B cell (primary cell): ENCODE measurements at regions not wholly inside any gene's neighbourhood (a gene's known extent, or its start where the extent isn't known, plus 50 kb on each side); places are given as distances from the start of the nearest gene placed in this dataset.

ENCODE experiments used
- ATAC-seq: fragments of 200-7000 bp; cut with Tn5 transposase; one replicate; pipeline ENCODE4 v1.10.0; 2021; ENCODE audit warnings: low read depth, mild to moderate bottlenecking, moderate number of reproducible peaks, moderate library complexity
- CTCF ChIA-PET: fragments of 350-600 bp; sonication (Branson Sonifier 250); formaldehyde crosslinking; loops from one replicate; lab custom pipeline; 2021; ENCODE audit warnings: antibody characterized with exemption, inconsistent platforms; lab: Charles Lee
- POLR2A ChIA-PET: fragments of 350-600 bp; sonication (Branson Sonifier 250); formaldehyde crosslinking; loops from one replicate; lab custom pipeline; 2021; ENCODE audit warnings: antibody characterized with exemption; lab: Charles Lee
- DNase-seq: peaks from one replicate; pipeline ENCODE4 v3.0.0; 2013
- H2AFZ ChIP-seq: 2 replicates; pipeline ENCODE4 v1.6.1; 2012; ENCODE audit warnings: mild to moderate bottlenecking, low read depth, low read length; ENCODE audit not compliant: insufficient read depth, poor library complexity, severe bottlenecking
- H3K27ac ChIP-seq, 2 donors: 1 replicate in 1 of 2; 2 replicates in 1 of 2; pipeline ENCODE4 v1.5.1; 2012 to 2013; ENCODE audit warnings: low read length in 2 of 2, mild to moderate bottlenecking in 2 of 2, moderate library complexity in 1 of 2
- H3K27me3 ChIP-seq, 4 experiments: fragments of 200-600 bp in 1 of 4; sonication (generic) in 1 of 4; replicated peaks in 1 of 4; 1 replicate in 2 of 4; 2 replicates in 2 of 4; pipeline versions ENCODE4 v1.6.1 to v1.7.0; 2013 to 2016; ENCODE audit warnings: low read length in 3 of 4, mild to moderate bottlenecking in 2 of 4, mixed read lengths in 1 of 4, moderate library complexity in 1 of 4; ENCODE audit not compliant: insufficient read depth in 4 of 4, control insufficient read depth in 3 of 4; ENCODE audit errors: control extremely low read depth in 1 of 4
- H3K36me3 ChIP-seq, 2 experiments: replicated peaks in 1 of 2; 1 replicate in 1 of 2; 2 replicates in 1 of 2; pipeline versions ENCODE4 v1.6.1 to v1.7.1; 2013; ENCODE audit warnings: low read length in 1 of 2; ENCODE audit not compliant: insufficient read depth in 2 of 2, control insufficient read depth in 1 of 2; ENCODE audit errors: control extremely low read depth in 1 of 2, extremely low read depth in 1 of 2
- H3K4me1 ChIP-seq, 2 donors: fragments of 200-600 bp in 1 of 2; sonication (generic) in 1 of 2; 1 replicate in 1 of 2; 2 replicates in 1 of 2; pipeline versions ENCODE4 v1.5.1 to v1.6.1; 2013 to 2017; ENCODE audit warnings: low read length in 2 of 2; ENCODE audit not compliant: control insufficient read depth in 2 of 2, insufficient read depth in 2 of 2
- H3K4me2 ChIP-seq: replicated peaks from 2 replicates; pipeline ENCODE3; 2012; ENCODE audit warnings: mild to moderate bottlenecking, low read depth, low read length; ENCODE audit not compliant: poor library complexity, severe bottlenecking
- H3K4me3 ChIP-seq, 5 experiments: fragments of 200-600 bp in 1 of 5; sonication (generic) in 1 of 5; 1 replicate in 3 of 5; 2 replicates in 2 of 5; pipeline versions ENCODE4 v1.5.1 to v1.7.0; 2011 to 2016; ENCODE audit warnings: low read length in 4 of 5, mild to moderate bottlenecking in 4 of 5, low read depth in 2 of 5, control low read depth in 1 of 5, moderate library complexity in 1 of 5; ENCODE audit not compliant: insufficient read depth in 1 of 5; ENCODE audit errors: control extremely low read depth in 1 of 5, extremely low read depth in 1 of 5
- H3K79me2 ChIP-seq: fragments of 200-600 bp; sonication (generic); one replicate; pipeline ENCODE4 v1.6.0; 2016; ENCODE audit warnings: low read length; ENCODE audit not compliant: control insufficient read depth, insufficient read depth
- H3K9ac ChIP-seq: fragments of 200-600 bp; sonication (generic); 2 replicates; pipeline ENCODE4 v1.6.1; 2017; ENCODE audit warnings: mild to moderate bottlenecking, low read length, moderate library complexity
- H3K9me3 ChIP-seq, 3 donors: one replicate each; pipeline versions ENCODE4 v1.6.1 to v1.7.1; 2013; ENCODE audit warnings: low read length in 2 of 3; ENCODE audit not compliant: control insufficient read depth in 2 of 3, insufficient read depth in 1 of 3; ENCODE audit errors: control extremely low read depth in 1 of 3
- H4K20me1 ChIP-seq: 2 replicates; pipeline ENCODE4 v1.6.0; 2012; ENCODE audit warnings: mild to moderate bottlenecking, low read length; ENCODE audit not compliant: insufficient read depth, control insufficient read depth, poor library complexity, severe bottlenecking
- H3K27ac Mint-ChIP-seq: one replicate; pipeline ENCODE4 v1.8.0; 2021; ENCODE audit warnings: mixed read lengths
- H3K27me3 Mint-ChIP-seq: one replicate; pipeline ENCODE4 v1.8.0; 2021; ENCODE audit warnings: mixed read lengths
- H3K4me1 Mint-ChIP-seq: one replicate; pipeline ENCODE4 v1.8.0; 2021; ENCODE audit warnings: mixed read lengths
- H3K4me3 Mint-ChIP-seq: one replicate; pipeline ENCODE4 v1.8.0; 2021; ENCODE audit warnings: mixed read lengths
- H3K9me3 Mint-ChIP-seq: one replicate; pipeline ENCODE4 v1.8.0; 2022; ENCODE audit warnings: mixed read lengths; ENCODE audit not compliant: insufficient read depth
- CTCF ChIP-seq: fragments of 200-600 bp; IDR thresholded peaks from one replicate; pipeline ENCODE4 v1.8.0; 2022; ENCODE audit warnings: antibody characterized with exemption, mild to moderate bottlenecking
- EZH2 ChIP-seq: IDR thresholded peaks from 2 replicates; pipeline ENCODE4 v1.6.1; 2012; ENCODE audit warnings: borderline replicate concordance, low read depth, mild to moderate bottlenecking, moderate library complexity, low read length; ENCODE audit not compliant: insufficient read depth, poor library complexity, severe bottlenecking
- WGBS: methylation state at CpG from one replicate; pipeline ENCODE4 v1.1.5; 2013; ENCODE audit warnings: missing lambda C conversion rate; ENCODE audit not compliant: insufficient coverage; 5-methylcytosine and 5-hydroxymethylcytosine counted together
- intact Hi-C: fragments of 100-400 bp; cut with micrococcal nuclease; formaldehyde crosslinking; loops from one replicate; pipeline ENCODE4 v1.10.0; 2022

- ATAC-seq (no peak), DNase-seq (no peak)
- no peaks in the 10 kb centered on the region for H4K20me1 ChIP-seq
- H3K4me1 Mint-ChIP-seq, result no peaks in the 10 kb centered on the region
- H3K9ac ChIP-seq, result no peak overlapping the region
- WGBS, result 100% methylated on average over 1 of the region's 3 CpGs
- no peaks in the 10 kb centered on the region for H3K36me3 ChIP-seq
- H3K79me2 ChIP-seq, result no peaks in the 10 kb centered on the region
- H3K4me3 Mint-ChIP-seq, result no peak overlapping the region
- H3K9me3 Mint-ChIP-seq, result peaks cover 8% of the 10 kb centered on the region
- no peaks in the 10 kb centered on the region for H3K4me1 ChIP-seq
- no peak overlapping the region for H3K4me2 ChIP-seq
- TF ChIP-seq CTCF (no peak), EZH2 (no peak)
- H3K9me3 ChIP-seq, result no peaks in the 10 kb centered on the region
- H3K27ac ChIP-seq, result no peak overlapping the region
- H3K4me3 ChIP-seq, result no peak overlapping the region
- H3K27me3 Mint-ChIP-seq, result no peaks in the 10 kb centered on the region
- CTCF ChIA-PET, result interaction anchor here (0.8 kb wide), 1 partner anchor 11 kb away, joined by 3 read pairs; no protein-coding TSS in a partner anchor
- H2AFZ ChIP-seq, result no peak overlapping the region
- intact Hi-C loops, result no loop called here
- POLR2A ChIA-PET, result no interaction called here
- H3K27ac Mint-ChIP-seq, result no peak overlapping the region
- no peaks in the 10 kb centered on the region for H3K27me3 ChIP-seq
Observed at GRCh38 chr3:21801631-21802030, 50.6 kb upstream of the ZNF385D start.

GRCh38 chr3:21803604-21804003, 52.6 kb upstream of the ZNF385D start:
- Histone ChIP-seq H3K9me3 (no peaks in the 10 kb centered on the region), H3K79me2 (no peaks in the 10 kb centered on the region), H3K27ac (no peak overlapping the region), H3K36me3 (no peaks in the 10 kb centered on the region), H3K9ac (no peak overlapping the region), H3K4me1 (no peaks in the 10 kb centered on the region), H3K4me3 (no peak overlapping the region), H3K4me2 (no peak overlapping the region), H4K20me1 (no peaks in the 10 kb centered on the region), H3K27me3 (no peaks in the 10 kb centered on the region), H2AFZ (no peak overlapping the region)
- Mint-ChIP-seq H3K27me3 (no peaks in the 10 kb centered on the region), H3K4me1 (no peaks in the 10 kb centered on the region), H3K27ac (no peak overlapping the region), H3K9me3 (peaks cover 8% of the 10 kb centered on the region), H3K4me3 (no peak overlapping the region)
- CTCF ChIA-PET, result no interaction called here
- intact Hi-C loops, result no loop called here
- POLR2A ChIA-PET, result no interaction called here
- DNase-seq (no peak), ATAC-seq (no peak)
- WGBS, result no CpG with 5 or more reads among the region's 1 CpG
- no peak for TF ChIP-seq EZH2
- no peak for TF ChIP-seq CTCF
